ENCODE measurements at regions not wholly inside any gene's neighbourhood (a gene's known extent, or its start where the extent isn't known, plus 50 kb on each side); places are given as distances from the start of the nearest gene placed in this dataset.

GRCh38 chr11:119486016-119486415 is 63.0 kb upstream of the THY1 start:
- TF ChIP-seq GATA3 (IDR thresholded peaks at IDR 0.05; ENCODE audit: low read depth, low read length) (no peak), GATA2 (IDR thresholded peaks at IDR 0.05; ENCODE audit: low read depth, low read length) (no peak)
